GM18909 (cell line): ENCODE measurements at regions not wholly inside any gene's neighbourhood (a gene's known extent, or its start where the extent isn't known, plus 50 kb on each side); places are given as distances from the start of the nearest gene placed in this dataset.
"Not testable (repeated sequence)": the region's sequence is repeated elsewhere in the genome, so short reads cannot be mapped to it uniquely, and the experiment has no call there.

Experiments
- ATAC-seq: cut with Tn5 transposase; IDR thresholded peaks from one replicate; pipeline ENCODE4 v1.9.1; 2021; ENCODE audit warnings: mild to moderate bottlenecking; ENCODE audit not compliant: unreplicated experiment, poor library complexity

DNA sequence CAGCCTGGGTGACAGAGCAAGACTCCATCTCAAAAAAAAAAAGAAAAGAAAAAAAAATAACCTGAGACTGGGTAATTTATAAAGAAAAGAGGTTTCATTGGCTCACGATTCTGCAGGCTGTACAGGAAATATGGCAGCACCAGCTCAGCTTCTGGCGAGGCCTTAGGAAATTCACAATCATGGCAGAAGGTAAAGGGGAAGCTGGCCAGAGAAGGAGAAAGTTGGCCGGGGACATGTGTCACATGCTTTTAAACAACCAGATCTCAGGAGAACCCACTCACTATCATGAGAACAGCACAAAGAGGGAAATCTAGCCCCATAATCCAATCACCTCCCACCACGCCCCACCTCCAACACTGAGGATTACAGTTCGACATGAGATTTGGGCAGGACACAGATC, 125.3 kb downstream of the DISP1 start:
- no peak for ATAC-seq

DNA sequence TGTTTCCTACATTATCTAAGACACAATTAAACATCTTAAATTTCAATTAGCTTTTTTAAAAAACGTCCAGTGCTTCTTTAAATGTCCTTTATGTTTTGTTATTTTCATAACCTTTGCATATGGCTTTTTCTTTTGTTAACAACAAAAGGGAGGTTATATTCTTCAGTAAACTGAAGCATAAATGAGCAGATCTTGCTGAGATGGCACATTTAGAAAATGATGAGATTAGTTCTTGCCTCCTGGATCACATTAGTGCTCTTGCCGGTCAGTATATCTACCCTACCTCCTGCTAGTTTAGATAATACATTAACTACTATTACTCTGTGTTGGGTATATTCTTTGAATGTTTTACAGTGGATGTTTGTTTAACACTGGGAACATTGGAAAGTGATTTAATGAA, 126.1 kb downstream of the DISP1 start:
- ATAC-seq = no peak

DNA sequence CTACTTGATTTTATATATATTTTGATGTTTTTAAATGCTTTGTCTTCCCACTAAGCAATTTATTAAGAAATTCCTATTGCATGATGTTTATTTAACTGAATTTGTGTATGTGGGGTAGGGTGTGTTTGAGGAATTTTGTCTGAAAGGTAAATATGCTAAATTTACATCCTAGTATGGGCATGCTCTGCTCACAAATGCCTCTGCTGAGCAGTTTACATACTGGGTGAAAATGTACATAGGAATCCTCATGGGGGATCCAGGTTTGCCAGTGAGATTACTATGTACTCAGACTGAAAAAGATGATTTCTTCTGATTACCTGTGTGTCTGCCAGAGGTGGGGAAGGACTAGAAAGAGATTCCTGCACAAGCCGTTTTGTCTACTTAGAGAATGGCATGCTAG, 126.6 kb downstream of the DISP1 start:
- no peak for ATAC-seq

DNA sequence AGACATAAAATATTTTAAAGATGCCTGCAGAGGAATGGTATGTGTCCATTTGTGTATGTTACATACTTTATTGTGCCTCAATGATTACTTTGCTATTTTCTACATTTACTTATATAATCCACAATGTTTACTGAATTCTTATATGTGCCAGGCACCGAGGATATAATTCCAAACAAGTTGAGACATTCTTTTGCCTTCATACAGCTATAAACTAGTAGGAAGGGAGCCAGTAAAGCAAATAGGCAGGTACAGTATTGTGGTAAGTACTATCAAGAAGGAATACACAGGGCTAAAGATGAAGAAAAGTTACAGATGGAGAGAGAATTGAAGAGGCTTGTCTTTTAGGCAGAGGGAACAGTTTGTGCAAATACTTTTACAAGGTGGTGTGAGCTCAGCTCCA, 131.6 kb downstream of the DISP1 start:
- ATAC-seq = no peak

DNA sequence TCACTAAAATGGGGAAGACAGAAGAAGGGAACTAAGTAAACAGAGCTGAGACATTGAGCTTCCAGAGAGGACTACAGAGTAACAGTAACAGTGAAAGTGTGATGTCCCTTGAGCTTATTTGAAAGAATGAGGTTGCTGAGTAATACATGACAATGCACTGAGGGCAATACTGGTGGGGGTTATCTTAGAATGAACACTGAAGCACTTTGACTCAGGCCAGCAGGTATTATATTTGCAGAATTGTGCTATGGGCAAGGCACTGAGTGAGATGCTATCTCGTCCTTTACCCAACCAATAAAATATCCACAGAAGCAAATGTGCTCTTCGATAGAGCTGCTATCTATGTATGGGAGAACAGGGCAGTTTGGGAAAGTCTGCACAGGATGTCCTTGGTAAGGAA, 133.2 kb downstream of the DISP1 start:
- ATAC-seq = no peak

DNA sequence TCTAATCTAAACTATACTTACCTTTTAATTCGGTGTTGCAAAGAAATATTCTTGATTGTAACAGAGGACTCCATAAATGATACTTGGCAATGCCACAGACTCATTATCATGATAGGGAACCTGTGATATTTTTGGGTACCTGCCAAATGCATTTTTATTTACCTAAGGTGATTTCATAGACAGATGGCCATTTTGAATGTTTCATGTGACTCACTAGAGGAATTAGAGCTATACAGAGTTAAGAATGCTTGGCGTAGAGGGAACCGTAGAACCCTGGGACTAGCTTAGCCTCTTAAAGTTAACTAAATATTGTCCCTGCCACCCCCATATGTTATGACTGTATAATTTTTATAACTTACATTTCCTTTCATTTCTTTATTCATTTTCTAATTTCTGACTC, 136.1 kb downstream of the DISP1 start:
- ATAC-seq = no peak

DNA sequence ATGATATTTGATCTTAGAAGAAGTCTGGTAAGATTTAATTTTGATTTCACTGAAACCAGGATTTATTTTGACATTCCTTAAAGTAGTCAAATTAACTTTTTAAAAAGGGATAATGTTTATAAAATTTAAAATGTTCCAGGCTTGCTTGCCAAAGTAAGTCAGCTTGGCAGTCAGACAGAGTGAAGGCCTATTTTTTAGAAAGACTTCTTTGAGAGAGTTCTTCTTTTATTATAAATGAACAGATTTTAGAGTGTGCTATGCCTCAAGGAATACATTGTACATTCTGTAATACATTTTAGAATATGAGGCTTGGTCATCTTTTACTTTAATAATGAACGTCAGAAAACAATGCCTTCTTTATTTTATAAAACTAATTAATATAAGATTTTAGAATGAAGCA, 138.7 kb downstream of the DISP1 start:
- ATAC-seq = no peak

DNA sequence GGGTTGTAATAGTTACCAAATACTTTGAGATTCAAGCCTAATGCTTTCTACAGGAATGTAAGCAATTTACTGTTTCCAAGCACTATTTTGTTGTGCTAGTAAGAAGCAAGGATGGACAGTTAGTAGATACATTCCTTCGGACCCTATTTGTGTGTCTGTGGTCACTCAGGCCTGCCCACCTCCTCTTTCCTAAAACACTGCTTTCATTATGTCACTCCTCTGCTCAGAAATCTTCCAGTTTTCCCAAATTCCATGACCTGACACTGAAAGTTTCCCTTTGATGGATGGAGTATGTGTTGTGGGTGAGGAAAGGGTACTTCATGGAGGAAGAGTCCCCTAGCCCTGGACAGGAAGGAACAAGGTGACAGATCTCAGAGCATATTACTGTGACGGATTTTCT, 141.1 kb downstream of the DISP1 start:
- ATAC-seq = no peak

DNA sequence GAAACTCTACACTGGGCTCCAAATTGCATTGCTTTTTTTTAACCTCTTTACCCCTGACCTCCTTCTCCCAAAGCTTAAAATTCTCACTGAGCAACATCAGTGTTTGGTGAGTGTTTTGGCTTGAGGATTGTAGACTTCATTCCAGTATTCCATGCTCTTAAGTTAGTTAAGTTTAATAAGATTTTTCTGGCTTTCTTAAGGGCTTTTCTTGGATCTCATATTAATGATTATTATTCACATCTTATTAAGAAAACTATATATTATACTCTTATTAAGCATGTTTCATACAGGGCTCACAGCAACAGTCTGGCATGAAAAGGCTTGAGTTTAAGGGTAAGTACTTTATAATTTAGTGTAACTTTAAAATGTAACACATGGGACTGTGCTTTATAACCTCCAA, 141.8 kb downstream of the DISP1 start:
- ATAC-seq = no peak

DNA sequence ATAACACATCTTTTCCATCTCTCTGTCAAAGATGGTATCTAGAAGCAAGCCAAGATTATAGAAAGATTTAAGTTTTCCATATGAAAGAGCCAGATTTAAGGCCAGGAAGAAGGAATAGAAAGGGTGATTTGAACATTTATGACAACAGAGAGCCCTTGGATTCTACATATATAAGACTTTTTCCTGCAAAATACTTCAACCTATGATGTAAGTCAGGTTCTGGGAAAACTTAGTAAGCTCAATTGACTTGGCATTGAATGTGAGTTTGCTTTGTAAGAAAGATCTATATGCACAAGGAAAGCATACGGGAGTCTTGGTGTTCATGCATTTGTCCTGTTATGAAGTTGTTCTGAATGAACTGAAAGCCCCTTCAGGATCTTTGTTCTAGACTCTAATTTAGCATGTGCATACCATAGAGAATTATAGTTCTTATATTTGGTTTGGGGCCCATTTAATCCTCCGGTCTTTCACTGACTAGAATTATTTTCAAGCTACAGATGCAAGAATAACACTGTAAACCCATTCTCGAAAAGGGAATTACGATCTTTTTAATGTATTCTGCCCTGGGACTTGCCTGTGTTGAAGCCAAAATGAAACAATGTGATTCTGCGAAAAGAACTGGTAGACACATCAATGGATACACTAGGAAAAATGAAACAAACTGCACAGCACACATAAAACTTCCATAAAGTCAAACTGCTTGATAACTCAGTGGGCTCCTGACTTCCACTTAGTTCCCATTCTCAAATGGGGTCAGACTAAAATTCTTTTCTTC, 152.8 kb downstream of the DISP1 start:
- no peak for ATAC-seq

DNA sequence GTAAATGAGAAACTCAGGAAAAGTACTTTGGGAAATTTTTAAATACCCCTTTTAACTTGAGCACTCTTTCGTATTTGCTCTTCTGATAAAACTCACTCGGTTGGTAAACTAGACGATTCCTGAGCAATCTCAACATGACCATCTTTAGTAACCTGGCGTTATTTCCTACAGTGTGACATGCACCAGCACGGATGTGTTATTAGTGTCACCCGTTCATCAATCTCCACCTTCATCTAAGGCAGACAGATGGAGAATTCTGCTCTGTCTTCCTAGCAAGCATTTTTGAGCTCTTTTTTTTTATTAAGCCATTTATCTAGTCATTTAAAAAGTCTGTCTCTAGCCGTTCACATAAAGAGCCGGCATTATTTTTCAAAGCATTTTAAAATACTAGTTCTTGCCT, 155.2 kb downstream of the DISP1 start:
- no peak for ATAC-seq

DNA sequence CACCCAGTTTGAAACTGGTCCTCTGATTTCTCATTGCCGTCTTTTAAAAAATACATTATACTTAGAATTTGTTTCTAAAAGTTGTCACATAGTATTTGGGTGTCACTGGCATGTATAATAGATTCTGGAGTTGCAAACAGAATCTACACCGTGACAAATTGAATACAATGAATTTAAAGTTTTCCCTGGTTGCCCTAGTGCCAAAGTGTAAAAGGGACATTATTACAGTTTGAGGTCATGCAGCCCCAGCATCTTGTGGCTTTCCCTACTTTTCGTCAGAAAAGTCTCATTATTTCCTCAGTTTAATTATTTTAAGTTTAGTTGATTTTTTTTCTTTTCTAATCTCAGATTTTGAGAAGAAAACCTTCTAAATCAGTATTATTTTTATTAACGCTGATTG, 155.9 kb downstream of the DISP1 start:
- no peak for ATAC-seq

DNA sequence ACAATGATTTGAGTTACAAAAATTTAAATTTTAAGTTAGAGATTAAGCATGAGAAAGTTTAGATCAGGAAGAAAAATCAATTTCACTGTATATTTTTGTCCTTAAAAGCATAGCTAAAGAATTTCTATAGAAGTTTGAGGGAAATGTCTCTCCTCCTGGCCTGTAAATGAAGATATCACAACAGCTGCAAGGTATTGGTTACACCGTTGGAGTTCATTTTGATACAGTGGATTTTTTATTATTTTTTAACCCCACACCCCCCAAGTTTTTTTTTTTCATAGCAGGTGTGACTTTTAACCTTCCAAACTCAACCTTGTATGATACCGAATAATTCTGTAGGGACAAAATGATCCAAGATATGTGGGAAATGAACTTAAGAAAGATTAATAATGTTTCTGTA, 156.3 kb downstream of the DISP1 start:
- no peak for ATAC-seq

DNA sequence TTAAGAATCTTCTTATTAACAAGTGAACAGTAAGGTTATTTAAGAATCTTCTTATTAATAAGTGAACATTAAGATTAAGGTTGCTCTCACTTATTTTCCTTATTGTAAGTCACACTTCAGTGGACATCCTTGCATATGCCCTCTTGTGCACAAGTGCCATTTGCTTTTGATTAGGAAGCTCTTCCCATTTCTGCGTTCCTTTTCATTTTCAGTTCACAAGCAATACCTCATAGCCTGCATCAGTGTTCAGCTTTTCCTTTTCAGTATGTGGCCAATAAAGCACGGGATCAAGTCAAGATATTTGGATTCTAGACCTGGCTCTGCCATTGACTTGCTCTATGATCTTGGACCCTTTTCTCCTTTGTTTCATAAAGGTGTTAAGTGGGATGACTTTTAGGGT, 158.7 kb downstream of the DISP1 start:
- ATAC-seq = no peak

DNA sequence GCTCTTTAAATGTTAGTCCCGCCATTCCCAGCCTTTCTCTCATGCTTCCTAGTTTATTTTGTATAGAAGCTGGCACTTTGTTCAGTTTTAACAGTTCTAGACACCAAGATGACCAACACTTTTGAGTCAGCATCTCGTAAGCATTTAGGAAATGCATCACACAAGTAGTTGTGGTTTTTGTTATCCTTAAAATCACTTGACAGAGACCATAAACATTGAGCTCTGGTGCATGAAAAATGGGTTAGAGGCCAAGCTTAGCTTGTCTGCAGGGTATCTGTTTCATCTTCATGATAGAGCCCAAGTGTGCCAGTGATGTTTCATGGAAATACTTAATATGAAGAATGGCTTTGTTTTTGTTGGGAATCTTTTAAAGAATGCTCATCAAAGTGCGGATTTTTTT, 159.7 kb downstream of the DISP1 start:
- ATAC-seq = no peak

DNA sequence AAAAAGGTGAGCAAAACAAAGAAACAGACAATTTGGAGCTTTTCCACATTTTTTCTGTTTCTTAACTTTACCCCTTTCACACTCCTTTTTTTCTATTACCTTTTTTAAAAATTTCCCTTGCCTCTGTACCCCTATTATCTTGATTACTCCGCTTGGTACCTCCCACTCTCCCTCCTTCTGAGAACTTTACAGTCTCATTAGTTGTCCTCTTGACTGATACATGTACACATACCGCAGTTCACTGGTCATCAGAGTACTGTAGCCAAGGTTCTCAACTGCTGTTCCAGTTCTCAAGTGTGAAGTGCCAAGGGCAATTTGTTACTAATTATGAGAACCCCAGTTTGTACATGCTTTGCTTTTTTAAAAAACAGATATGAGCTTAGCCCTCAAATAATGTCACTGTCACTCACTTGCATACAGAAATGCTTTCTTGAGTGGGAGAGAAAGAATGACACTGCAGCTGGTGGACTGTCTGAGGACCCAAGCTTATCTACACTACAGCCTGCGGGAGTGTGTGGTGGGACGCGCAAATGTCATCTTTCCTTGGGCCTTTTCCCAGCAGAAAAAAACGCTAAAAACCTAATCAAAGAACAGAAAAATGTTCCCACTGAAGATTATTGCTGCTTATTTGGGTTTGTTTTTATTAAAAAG, 160.8 kb downstream of the DISP1 start:
- ATAC-seq = no peak

DNA sequence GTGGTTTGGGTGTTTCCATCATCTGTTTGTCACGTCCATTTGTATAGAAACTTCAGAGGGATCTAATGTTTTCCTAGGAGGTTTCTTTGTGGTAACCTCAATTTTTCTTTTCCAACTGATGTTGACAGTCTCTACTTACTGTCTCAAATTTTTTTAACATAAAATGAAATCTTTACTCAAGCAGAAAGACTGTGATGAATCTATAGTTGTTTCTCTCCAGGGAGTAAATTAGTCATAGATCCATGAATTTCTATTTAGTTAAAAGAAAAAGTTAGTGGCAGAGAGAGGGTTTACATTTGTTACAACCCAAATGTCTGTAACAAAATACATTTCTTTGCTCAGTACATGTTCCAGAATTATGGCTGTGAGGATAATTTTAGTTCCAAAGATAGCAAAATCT, 161.6 kb downstream of the DISP1 start:
- ATAC-seq = no peak

DNA sequence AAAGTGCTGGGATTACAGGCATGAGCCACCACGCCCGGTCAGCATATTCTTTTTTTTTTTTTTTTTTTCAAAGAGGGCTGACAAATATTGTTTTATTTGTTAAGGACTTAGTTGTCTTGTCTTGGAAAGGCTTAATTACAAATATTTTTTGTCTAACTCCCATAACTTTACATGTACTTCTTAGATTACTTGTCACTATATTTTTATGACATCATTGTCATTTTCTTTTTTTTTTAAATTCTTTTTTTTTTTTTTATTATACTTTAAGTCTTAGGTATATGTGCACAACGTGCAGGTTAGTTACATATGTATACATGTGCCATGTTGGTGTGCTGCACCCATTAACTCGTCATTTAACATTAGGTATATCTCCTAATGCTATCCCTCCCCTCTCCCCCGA, 162.5 kb downstream of the DISP1 start:
- not testable (repeated sequence) for ATAC-seq

DNA sequence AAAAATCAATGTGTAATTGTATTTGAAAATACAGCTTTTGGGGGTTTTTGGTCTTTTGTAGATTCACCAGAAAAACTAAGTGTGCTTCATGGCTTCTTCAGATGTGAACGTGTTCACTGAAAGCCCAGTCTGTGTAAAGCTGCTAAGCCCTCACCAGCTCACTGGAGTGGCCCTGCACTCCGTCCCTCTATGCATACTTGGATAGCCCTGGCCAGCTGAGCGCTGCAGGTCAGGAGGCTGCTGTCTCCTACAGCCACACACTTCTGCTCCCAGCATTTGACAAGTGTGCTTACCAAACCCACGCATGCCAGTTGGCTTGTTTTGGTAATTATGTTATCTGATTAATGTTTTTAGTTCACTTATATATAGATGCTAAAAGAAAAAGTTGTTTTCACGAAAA, 163.5 kb downstream of the TLR5 start:
- no peak for ATAC-seq

DNA sequence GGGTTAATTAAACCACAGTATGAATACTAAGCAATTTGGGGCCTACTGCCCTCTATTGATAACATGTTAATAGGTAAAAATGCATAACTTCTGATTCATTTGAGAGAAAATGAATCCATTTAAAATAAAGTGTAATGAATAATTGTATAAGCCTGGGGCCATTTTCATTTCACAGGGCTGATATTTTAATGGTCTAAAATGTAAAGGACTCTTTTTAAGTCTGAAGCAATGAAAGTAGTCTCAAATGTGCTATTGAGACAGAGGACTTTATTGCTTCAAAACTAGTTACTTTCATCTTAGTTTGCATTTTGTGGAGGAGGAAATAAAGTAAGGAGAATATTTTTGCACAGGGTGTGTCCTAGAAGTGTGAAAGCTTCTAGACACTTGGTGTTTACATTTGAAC, 155.4 kb downstream of the TLR5 start:
- ATAC-seq = no peak

DNA sequence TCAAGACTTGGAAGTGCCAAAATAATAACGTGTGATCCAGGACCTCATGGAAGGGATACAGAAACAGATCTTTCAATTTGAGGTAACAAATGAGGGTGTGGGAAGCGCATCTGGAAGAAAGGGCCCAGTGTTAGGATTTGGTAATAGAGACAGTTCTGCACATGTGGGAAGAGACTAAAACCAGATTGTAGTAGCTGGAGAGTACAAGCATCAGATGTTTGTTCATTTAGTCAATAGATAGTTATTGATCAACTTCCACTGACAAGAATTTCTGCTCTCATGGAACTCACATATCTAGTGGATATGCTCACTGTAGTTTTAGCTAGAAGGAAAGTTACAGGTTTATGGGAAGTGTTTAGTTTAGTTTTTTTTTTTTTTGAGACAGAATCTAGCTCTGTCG, 153.6 kb downstream of the TLR5 start:
- no peak for ATAC-seq

DNA sequence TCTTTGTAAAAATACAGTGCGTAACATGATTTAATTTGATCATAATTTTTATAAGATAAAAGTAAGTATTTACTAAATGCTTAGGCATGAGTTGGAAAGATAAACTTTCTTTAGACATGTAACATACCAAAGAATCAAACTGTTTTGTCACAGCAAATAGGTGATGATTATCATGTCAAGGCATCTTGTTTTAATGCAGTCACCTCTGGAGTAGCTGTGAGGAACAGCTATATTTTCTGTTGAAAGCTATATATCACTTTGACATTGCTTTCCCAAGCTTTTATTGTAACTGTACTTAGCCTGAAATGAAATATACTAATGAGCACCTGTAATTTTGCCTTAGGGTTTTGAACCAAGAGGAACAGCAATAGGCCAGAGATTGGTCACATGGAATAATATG, 151.9 kb downstream of the TLR5 start:
- no peak for ATAC-seq
